Central memory CD4-positive, alpha-beta T cell (primary cell): ENCODE measurements at regions not wholly inside any gene's neighbourhood (a gene's known extent, or its start where the extent isn't known, plus 50 kb on each side); places are given as distances from the start of the nearest gene placed in this dataset.

Experiments used
- DNase-seq: peaks from one replicate; pipeline ENCODE4 v3.0.0; 2022

GRCh38 chr16:85188822-85189672, 76.8 kb upstream of the CIBAR2 start:
- no peak for DNase-seq

- no peak for DNase-seq
These were observed 78.3 kb upstream of the CIBAR2 start for GRCh38 chr16:85190572-85190971.

- no peak for DNase-seq
These were observed 79.2 kb upstream of the CIBAR2 start for GRCh38 chr16:85191341-85191965.

- no peak for DNase-seq
These were observed 80.2 kb upstream of the CIBAR2 start for GRCh38 chr16:85192238-85193114.

- no peak for DNase-seq
These were observed 80.8 kb upstream of the CIBAR2 start for GRCh38 chr16:85193115-85193493.

GRCh38 chr16:85193876-85194275, 81.6 kb upstream of the CIBAR2 start:
- no peak for DNase-seq

- DNase-seq = no peak
These were observed 82.3 kb upstream of the CIBAR2 start for GRCh38 chr16:85194307-85195270.

- DNase-seq = no peak
These were observed 83.0 kb upstream of the CIBAR2 start for GRCh38 chr16:85195271-85195647.

GRCh38 chr16:85195900-85196772, 83.9 kb upstream of the CIBAR2 start:
- DNase-seq = no peak

- no peak for DNase-seq
These were observed 84.7 kb upstream of the CIBAR2 start for GRCh38 chr16:85196976-85197375.

GRCh38 chr16:85197611-85198566, 85.6 kb upstream of the CIBAR2 start:
- no peak for DNase-seq

GRCh38 chr16:85199069-85199725, 86.9 kb upstream of the CIBAR2 start:
- no peak for DNase-seq

GRCh38 chr16:85199880-85200279, 87.6 kb upstream of the CIBAR2 start:
- no peak for DNase-seq

- no peak for DNase-seq
These were observed 88.4 kb upstream of the CIBAR2 start for GRCh38 chr16:85200471-85201278.

GRCh38 chr16:85201574-85201973, 89.3 kb upstream of the CIBAR2 start:
- no peak for DNase-seq

GRCh38 chr16:85202051-85202601, 89.9 kb upstream of the CIBAR2 start:
- no peak for DNase-seq

GRCh38 chr16:85202631-85203461, 90.6 kb upstream of the CIBAR2 start:
- no peak for DNase-seq
